Stimulated activated CD4-positive, alpha-beta T cell treated with anti-CD3 and anti-CD28 coated beads, Interleukin-15, amount 100 ng/mL, for 24 hours (primary cell): ENCODE measurements at regions not wholly inside any gene's neighbourhood (a gene's known extent, or its start where the extent isn't known, plus 50 kb on each side); places are given as distances from the start of the nearest gene placed in this dataset.
"Not testable (repeated sequence)": the region's sequence is repeated elsewhere in the genome, so short reads cannot be mapped to it uniquely, and the experiment has no call there.

Experiments
- DNase-seq: peaks from one replicate; pipeline ENCODE4 v3.0.0-alpha.2; 2020

DNA sequence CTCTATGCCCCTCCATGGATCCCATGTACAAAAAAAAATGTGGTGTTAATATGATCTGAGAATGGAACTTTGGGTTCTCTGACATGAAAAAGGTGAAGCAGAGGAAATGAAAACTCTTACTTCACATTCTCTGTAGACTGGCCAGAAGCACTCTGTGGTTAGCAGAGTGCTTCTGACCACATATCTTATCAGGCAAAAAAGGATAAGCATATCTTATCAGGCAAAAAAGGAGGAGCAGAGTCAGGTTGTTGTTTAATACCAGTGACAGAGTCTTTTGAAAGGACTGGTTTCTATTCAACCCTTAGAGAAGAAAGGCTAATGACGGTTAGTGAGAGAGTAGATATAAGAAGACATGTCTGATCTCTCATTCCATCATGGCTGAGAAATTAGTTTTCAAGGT is 1404.8 kb downstream of the SLITRK1 start:
- DNase-seq = no peak

DNA sequence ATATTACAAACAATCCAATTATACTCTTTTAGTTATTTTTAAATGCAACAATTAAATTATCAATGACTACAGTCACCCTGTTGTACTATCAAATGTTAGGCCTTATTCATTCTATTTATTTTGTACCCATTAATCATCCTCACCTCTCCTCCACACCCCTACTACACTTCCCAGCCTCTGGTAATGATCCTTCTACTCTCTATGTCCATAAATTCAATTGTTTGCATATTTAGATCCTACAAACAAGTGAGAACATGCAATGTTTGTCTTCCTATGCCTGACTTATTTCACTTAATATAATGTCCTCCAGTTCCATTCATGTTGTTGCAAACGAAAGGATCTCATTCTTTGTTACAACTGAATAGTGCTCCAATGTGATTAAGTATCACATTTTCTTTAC is 1414.6 kb downstream of the SLITRK1 start:
- no peak for DNase-seq

DNA sequence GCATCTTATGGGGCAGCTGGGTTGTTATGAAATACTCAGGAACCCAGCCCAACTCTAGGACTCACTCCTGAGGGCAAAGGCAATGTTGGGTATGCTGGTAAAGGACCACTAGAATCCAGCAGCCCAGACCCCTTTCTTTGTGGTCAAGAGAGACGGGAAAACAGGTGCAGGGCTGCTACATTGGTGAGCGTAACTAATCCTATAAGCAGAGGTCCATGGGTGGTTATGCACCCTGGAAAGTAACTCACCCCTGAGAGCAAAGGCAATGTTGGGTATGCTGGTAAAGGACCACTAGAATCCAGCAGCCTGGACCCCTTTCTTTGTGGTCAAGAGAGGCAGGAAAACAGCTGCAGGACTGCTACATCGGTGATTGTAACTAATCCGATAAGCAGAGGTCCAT is 1422.7 kb downstream of the SLITRK1 start:
- DNase-seq = not testable (repeated sequence)

DNA sequence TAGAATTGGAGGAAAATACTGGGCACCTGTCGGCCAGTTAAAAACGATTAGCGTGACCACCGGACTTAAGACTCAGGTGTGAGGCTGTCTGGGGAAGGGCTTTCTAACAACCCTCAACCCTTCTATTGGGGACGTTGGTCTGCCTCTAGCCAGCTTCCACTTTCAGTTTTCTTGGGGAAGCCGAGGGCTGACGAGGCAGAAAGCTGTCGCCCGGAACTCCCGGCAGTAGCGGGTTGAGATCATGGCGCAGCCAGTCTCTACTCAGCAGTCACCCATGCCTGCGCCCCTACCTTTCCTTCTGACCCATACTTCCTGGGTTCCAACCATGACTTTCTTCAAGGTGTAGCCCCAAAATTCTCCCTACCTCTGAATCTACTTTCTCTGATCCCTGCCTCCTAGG is 1424.1 kb downstream of the SLITRK1 start:
- no peak for DNase-seq

DNA sequence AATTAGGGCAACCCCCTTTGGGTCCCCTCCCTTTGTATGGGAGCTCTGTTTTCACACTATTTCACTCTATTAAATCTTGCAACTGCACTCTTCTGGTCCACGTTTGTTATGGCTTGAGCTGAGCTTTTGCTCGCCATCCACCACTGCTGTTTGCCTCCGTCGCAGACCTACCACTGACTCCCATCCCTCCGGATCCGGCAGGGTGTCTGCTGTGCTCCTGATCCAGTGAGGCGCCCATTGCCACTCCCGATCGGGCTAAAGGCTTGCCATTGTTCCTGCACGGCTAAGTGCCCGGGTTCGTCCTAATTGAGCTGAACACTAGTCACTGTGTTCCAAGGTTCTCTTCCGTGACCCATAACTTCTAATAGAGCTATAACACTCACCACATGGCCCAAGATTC is 1424.7 kb downstream of the SLITRK1 start:
- DNase-seq = not testable (repeated sequence)

DNA sequence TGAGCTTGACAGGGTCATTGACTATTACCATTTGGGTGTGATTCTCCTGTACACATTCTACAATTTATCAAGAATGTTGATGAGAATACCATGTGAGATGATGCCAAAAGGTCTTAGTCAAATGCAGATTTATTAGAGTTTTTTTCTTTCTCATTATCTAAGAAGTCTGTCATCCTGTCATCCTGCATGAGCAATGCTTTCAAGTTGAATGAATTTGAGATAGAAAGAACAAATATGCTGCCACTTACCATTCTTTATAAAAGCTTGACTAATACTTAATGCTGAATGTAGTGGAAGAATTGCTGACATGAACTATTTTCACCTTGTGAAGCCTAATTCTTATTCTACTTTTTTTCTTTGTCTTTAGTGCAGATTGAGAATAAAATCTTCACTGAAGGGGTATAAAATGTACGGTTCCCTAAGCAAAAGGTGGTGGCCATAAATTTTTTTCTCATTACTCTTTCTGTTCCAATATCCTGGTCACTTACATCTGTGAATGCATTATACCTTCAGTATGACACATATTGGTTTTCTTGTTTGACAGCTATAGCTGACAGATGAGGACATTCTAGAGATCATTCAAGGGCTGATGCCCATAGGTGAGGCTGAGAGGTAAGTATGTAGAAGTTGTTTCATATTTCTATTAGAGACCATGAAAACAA is 1434.7 kb downstream of the SLITRK1 start:
- no peak for DNase-seq

DNA sequence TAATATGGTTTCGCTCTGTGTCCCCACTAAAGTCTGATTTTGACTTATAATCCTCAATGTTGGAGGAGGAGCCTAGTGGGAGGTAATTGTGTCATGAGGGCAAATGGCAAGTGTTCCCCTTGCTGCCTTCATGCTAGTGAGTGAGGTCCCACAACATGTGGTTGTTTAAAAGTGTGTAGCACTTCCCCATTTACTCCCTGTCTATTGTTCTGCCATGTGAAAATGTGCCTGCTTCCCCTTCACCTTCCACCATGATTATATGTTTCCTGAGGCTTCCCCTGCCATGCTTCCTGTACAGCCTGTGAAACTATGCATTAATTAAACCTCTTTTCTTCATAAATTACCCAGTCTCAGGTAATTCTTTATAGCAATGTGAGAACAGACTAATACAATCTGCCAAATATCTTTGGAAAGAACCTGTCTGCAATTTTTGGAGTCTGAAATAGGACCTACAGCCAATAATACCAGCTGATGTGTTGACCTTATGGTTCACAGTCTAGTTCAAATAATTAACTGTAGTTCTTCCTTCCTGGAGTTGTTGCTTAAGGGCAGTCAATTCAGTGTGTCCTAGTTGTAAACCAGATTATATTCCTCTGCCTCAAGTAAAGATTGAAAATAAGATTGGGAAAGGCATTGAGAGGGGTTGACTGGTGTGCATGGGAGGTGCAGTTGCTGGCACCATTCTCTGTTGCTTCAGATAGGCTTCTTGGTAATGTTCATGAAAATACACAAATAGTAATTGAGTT is 1442.9 kb downstream of the SLITRK1 start:
- DNase-seq = no peak

DNA sequence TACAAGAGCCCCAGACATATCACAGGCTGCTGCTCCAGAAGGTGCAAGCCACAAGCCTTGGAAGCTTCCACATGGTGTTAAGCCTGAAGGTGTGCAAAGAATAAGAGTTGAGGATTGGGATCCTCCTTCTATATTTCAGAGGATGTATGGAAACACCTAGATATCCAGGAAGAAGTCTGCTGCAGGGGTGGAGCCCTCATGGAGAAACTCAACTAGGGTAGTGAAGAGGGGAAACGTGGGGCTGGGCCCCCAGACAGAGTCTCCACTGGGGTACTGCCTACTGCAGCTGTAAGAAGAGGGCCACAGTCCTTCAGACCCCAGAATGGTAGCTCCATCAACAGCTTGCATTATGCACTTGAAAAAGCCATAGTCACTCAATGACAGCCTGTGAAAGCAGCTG is 1444.0 kb downstream of the SLITRK1 start:
- no peak for DNase-seq

DNA sequence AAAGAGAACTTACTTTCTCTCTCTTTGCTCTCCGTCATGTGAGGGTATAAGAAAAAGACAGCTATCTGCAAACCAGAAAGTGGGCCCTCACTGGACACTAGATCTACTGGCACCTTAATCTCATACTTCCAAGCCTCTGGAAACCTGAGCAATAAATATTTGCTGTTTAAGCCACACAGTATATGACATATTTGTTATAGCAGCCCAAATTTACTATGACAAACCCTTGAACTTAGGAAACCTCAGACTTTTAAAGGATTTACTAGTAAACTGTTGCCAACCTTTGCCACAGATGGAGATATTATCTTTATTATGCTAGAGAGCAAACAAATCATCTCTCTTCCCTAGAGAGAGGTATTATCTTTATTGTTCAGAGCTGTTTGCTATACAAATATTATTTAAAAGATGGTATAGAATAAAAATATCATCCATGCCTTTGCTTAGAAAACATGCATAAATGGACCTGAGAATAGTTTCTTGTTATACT is 1446.1 kb downstream of the SLITRK1 start:
- DNase-seq = no peak

DNA sequence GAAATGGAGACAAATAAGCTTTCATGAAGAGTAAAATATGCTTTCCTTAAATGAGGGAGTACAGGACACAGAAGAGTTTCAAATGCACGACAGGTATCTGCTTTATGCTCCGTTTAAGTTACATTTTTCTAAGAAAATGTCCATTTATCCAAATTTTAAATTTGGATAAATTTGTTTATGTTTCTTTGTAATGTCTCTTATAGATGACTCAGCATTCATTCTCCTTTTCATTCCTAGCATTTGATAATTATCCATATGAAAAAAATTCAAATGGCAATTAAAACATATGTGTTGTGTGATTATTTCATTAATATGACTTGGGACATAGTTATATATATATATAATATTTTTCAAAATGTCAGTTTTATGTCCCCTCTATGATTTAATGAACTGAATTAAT is 1449.3 kb downstream of the SLITRK1 start:
- no peak for DNase-seq

DNA sequence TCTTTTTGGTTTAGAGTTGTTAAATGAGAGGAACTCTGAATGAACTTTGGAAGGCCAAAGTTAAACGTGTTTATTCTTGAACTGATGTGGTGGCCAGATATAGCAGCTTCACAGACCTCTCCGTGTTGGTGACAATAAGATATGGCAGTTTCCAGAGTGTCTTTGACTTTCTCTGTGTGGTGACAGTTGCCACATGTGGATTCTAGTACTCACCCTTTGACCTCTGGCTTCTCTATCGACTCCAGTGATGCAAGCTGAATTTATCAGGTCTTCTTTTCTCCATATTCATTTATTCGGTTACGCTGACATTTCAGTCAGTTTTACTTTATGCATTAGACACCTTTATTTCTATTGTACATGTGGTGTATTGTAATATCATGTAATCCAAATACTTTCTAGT is 1469.5 kb downstream of the SLITRK1 start:
- no peak for DNase-seq

DNA sequence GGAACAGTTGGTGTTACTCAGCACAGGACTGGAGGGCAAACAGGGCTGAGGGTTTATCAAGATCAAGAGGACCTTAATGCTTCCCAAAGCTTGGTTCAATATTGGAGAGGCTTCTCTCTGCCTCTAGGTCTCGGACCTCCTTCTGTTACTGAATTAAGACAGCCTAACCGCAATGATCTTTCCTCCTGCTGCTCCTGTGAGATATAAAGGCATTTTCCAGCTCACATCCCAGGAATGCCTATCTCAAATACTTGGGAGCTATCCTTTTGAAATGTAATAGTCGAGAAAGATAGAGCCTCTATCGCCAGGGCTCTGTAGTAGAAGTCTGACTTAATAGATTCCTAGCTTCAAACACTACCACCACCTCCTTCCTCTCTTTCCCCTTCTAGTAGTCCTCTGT is 1475.0 kb downstream of the SLITRK1 start:
- no peak for DNase-seq

DNA sequence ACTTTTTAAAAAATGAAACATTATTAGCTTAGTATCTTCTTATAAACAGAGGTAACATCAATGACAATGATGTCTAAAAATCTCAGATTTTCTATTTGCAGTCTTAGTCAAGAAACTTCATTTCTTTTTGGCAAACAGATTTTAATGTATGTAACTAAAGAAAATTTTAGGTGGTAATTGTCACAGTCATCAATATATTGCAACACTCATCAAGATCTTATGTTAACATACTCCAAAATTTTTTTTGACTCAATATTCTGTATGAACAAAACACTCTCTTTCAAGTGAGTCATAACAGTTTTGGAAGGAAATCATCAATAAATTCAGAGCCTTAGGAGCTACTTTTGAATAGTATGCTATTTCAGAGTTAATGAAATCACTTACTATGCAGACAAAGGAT is 1507.6 kb downstream of the SLITRK1 start:
- no peak for DNase-seq

DNA sequence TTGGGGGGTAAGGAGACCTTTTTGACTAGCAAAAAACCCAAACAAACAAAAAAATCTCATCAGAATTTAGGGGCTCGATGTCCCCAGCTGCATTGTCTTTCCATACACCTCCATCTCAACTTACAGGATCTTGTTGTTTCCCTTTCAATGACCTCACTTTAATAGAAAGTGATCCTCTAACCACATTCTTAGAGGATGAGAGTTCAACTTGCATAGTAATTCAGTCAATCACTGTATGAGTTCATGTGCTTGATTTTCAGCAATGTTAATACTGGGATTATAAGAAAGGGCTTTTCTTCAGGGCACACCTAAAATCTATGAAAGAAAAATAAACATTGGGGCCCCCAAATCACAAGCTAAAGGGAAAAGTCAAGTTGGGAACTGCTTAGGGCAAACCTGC is 1512.0 kb downstream of the SLITRK1 start:
- DNase-seq = no peak

DNA sequence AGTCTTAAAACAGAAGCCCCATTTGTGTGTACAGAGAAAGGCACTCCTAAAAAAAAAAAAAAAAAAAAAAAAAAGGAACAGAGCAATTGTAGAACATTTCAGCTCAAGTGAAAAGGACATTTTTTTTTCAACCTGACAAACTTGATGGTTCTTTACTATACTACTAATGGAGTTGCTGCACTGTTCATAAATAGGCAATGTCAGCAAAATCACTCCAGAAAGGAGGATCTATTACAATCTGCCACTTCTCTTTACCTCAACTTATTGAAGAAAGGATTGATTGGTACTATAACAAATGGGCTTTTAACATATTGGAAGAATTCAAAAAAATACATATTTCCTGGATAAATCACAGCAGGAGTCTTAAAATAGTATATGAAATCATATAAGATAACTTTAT is 1517.7 kb downstream of the SLITRK1 start:
- no peak for DNase-seq

DNA sequence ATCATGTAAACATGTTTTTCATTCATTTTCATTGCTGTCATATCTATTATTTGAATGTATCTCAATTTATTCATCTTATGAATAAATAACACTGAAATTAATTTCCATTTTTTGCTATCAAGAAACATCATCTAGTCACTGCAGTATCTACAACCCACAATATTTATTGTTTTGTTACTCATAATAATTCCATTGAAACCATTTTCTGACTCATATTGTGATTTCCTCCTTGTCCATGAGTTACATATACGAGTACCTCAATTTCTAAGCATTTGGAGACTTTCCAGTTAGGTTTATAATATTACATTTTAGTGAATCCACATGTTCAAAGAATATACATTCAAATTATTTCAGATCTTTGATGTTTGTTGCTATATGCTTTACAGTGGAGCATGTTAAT is 1524.0 kb downstream of the SLITRK1 start:
- no peak for DNase-seq

DNA sequence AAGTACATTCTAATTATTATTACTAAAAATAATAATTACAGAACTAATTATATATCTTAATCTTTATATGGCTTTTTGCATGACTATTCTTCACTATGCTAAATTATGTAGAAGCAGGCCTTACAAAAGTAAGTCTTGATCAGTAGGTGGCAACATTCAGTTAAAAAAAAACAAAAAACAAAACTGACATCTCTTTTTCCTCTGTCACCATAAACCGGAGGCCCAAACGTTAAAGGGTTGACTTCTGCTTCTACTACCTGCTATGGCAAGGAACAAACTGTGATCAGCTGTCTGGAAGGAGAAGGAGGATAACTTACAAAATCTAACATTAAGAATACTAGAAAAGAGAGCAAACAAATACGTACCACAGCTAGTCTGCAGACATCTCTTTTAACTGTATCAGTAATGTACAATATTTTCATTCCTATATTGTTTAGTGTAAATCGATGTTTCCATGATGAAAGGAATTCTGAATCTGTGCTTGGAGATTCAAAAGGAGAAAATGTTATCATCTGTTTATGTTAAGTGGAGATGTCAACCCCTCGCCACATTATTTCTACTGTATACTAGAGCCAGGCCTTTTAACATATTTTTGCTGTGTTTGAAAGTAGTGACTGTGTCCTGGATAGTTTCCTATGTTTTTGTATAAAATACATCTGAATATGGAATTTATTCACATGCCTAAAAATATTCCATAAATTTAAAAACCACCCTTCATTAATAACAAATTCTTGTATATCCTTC is 1525.4 kb downstream of the SLITRK1 start:
- no peak for DNase-seq

DNA sequence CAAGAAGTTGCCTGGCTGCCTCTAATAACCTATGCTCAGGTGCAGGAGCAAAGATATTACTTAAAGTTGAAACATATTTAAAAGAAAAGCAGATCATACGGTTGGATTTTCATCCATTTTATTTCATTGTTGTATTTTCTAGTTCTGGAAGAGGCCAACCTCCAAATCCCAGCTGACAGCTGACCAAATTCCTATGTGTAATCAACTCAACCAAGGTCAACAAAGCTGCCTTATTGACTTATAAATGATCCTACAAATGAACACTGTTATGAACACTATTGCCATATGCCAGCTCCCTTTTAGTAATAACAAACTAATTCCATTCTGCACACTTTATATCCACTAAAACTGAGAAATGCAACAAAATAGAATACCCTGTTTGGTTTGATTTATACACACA is 1537.4 kb downstream of the SLITRK1 start:
- DNase-seq = no peak

DNA sequence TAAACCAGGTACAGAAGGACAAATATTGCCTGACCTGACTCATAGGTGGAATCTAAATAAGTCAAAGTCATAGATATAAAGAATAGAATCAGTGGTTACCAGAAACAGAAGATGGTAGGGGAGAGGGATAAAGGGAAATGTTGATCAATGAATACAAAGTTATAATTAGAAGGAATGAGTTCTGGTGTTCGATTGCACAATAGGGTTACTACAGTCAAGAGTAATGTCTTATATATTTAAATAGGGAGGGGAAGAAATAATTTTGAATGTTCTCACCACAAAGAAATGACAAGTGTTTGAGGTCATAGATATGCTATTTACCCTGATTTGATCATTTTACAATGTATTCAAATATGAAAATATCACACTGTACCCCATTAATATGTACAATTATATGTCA is 1541.2 kb downstream of the SLITRK1 start:
- no peak for DNase-seq

DNA sequence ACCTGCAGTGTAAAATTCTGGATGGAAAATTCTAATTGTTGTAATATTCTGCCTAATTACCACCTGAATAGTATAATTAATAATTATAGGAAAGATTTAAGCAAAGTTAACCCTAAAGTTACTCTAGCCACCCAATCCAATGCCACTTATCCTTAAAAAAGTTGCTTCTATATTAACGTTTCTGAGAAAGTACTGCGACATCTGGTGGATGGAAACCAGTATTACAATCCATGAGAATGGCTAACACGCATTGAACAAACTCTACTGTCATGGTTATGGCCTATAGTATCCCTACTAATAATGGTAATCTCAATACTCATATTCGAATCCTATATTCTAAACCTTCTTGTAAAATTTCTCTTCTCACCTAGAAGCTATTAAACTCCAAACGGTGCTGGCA is 1551.8 kb downstream of the SLITRK1 start:
- no peak for DNase-seq

DNA sequence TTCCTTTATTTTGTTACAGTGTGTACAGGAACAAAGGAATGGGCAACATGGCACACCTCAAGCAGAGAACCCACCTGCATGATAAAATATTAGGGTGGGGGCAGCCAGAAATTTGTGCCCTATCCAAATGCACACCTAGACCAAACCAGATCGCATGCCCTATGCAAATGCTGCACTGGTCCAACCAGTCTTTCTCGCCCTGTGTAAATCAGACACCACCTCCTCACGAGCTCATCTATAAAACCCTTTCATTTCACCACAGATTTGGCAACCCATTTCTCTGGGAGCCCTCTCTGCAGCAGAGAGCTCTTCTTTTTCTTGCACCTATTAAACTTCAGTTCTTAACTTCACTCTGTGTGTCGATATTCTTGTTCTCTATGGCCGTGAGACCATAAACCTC is 1559.2 kb downstream of the SLITRK1 start:
- DNase-seq = no peak

DNA sequence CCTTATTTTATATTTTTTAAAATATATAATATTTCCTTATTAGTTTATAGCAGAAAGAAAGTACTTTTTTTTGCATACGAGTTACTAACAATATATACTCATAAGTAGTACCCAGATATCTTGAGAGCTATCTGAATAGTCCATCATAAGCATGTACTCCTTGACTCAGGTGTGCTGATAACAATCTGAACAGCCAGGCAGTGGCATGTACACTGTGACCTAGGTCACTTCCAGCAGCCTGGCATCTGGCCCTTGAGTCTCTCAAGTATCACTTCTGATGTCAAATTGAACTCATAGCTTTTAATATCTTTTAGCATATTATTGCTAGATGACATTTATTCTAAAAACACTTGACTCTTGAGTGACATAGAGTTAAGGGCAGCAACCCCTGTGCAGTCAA is 1576.7 kb downstream of the SLITRK1 start:
- no peak for DNase-seq

DNA sequence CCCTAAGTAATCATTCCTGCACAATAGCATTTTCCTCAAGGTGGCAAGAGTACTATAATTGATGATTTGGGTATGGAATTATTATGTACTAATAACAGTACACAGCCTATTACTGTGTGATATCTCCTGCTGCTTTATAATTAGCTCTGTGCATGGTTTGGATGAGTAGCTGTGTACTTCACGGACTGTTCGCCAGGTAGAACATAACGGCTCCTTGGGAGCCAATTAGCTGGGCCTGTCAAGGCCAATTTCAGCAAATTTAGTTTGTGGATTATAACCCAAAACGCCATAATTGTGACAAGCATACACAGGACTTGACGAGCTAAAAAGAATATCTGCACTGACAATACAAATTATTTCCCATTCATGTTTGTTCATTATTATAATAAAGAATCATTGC is 1584.2 kb downstream of the SLITRK1 start:
- no peak for DNase-seq

DNA sequence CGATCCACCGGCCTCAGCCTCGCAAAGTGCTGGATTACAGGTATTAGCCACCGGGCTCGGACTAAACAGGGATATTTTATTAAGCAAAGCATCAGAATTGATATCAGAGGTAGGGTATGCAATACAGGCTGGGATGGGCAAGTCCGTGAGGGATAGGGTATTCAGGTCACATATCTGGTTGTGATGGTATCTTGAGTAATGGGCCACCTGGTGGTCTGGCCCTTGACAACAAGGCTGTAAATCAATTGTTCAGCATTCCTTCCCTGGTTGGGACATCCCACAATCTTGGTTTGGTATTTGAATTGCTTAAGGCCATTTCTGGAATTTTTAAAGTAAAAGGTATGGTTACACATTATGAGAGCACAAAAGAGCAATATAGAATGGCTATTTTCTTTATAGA is 1588.0 kb downstream of the SLITRK1 start:
- no peak for DNase-seq
